Panc1 (cell line): ENCODE measurements at regions not wholly inside any gene's neighbourhood (a gene's known extent, or its start where the extent isn't known, plus 50 kb on each side); places are given as distances from the start of the nearest gene placed in this dataset.
"Not testable (repeated sequence)": the region's sequence is repeated elsewhere in the genome, so short reads cannot be mapped to it uniquely, and the experiment has no call there.

Source experiments
- SIN3A ChIP-seq: IDR thresholded peaks from 2 replicates; pipeline ENCODE4 v1.6.1; 2012; ENCODE audit warnings: low read depth, mild to moderate bottlenecking, low read length, moderate library complexity, borderline replicate concordance; ENCODE audit not compliant: insufficient read depth
- TF ChIP-seq, protein P1 (sequence below): fragments of 450-650 bp; IDR thresholded peaks from 2 replicates; pipeline ENCODE4 v1.5.1; 2017; ENCODE audit warnings: mild to moderate bottlenecking

DNA sequence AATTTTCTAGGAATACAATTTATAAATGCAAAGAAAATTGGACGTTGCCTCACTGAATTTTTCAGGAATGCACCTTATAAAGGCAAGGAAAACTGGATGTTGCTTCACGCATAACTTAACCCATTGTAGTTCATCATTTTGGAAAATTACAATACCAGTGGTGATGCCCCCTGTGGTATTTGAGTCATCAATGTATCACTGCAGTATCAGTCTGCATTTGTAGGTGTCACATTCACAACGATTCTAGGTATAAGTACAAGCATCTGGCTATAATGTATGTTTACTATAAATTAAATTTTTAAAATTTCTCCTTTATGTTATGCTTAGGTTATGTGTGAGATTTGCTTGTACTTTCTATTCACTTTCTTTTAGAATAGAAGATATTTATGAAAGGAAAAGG is 55.9 kb upstream of the KIF2A start:
- TF ChIP-seq, protein P1, sequence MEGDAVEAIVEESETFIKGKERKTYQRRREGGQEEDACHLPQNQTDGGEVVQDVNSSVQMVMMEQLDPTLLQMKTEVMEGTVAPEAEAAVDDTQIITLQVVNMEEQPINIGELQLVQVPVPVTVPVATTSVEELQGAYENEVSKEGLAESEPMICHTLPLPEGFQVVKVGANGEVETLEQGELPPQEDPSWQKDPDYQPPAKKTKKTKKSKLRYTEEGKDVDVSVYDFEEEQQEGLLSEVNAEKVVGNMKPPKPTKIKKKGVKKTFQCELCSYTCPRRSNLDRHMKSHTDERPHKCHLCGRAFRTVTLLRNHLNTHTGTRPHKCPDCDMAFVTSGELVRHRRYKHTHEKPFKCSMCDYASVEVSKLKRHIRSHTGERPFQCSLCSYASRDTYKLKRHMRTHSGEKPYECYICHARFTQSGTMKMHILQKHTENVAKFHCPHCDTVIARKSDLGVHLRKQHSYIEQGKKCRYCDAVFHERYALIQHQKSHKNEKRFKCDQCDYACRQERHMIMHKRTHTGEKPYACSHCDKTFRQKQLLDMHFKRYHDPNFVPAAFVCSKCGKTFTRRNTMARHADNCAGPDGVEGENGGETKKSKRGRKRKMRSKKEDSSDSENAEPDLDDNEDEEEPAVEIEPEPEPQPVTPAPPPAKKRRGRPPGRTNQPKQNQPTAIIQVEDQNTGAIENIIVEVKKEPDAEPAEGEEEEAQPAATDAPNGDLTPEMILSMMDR, result not testable (repeated sequence)
- not testable (repeated sequence) for TF ChIP-seq SIN3A
